ENCODE measurements at regions not wholly inside any gene's neighbourhood (a gene's known extent, or its start where the extent isn't known, plus 50 kb on each side); places are given as distances from the start of the nearest gene placed in this dataset.

DNA sequence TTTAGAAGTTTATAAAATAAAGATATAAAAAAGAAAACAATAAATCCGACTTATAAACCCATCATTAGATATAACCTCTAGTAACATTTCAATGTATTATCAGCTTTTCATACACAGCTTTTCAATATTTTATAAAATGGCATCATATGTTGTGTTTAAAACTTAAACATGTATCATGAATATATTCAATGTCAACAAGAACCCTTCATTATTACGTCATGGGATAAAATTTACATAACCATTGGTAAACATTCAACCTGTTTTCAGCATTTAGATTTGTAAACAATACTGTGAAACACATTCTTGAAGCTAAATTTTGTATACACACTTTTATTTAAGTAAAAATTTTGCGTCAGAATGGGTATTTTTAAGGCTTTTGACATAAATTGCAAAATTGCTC lies 153.4 kb upstream of the SOX14 start:
- no peak for TF ChIP-seq POLR2A (IDR thresholded peaks at IDR 0.05)
- TF ChIP-seq, protein P1, sequence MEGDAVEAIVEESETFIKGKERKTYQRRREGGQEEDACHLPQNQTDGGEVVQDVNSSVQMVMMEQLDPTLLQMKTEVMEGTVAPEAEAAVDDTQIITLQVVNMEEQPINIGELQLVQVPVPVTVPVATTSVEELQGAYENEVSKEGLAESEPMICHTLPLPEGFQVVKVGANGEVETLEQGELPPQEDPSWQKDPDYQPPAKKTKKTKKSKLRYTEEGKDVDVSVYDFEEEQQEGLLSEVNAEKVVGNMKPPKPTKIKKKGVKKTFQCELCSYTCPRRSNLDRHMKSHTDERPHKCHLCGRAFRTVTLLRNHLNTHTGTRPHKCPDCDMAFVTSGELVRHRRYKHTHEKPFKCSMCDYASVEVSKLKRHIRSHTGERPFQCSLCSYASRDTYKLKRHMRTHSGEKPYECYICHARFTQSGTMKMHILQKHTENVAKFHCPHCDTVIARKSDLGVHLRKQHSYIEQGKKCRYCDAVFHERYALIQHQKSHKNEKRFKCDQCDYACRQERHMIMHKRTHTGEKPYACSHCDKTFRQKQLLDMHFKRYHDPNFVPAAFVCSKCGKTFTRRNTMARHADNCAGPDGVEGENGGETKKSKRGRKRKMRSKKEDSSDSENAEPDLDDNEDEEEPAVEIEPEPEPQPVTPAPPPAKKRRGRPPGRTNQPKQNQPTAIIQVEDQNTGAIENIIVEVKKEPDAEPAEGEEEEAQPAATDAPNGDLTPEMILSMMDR (IDR thresholded peaks at IDR 0.05) = no peak

All from gastroesophageal sphincter (tissue), 3 donors.